ENCODE measurements at regions not wholly inside any gene's neighbourhood (a gene's known extent, or its start where the extent isn't known, plus 50 kb on each side); places are given as distances from the start of the nearest gene placed in this dataset.

GRCh38 chr6:140226637-140227036, 852.2 kb upstream of the CITED2 start:
- Histone ChIP-seq H3K4me1 (no peaks in the 10 kb centered on the region), H3K9me3 (peaks cover 0 to under 1% (median 0%) of the 10 kb centered on the region in 3 donors), H3K36me3 (no peaks in the 10 kb centered on the region), H3K27me3 (no peaks in the 10 kb centered on the region), H3K27ac (no peak overlapping the region), H3K4me3 (no peak overlapping the region)
- TF ChIP-seq EP300 (IDR thresholded peaks at IDR 0.05) (no peak), POLR2A (IDR thresholded peaks at IDR 0.05) (no peak), POLR2AphosphoS5 (IDR thresholded peaks at IDR 0.05) (no peak), CTCF (IDR thresholded peaks at IDR 0.05) (no peak)
- ATAC-seq = no peak

GRCh38 chr6:140225701-140226436, 851.4 kb upstream of the CITED2 start:
- no peak overlapping the region for H3K27ac ChIP-seq
- H3K4me1 ChIP-seq = no peaks in the 10 kb centered on the region
- WGBS, 2 donors (ENCODE audit: low coverage in 1 of 2) = 75 to 93% methylated on average over 2 of the region's 2 CpGs
- no peak overlapping the region for H3K4me3 ChIP-seq
- TF ChIP-seq CTCF (IDR thresholded peaks at IDR 0.05) (no peak), EP300 (IDR thresholded peaks at IDR 0.05) (no peak), POLR2AphosphoS5 (IDR thresholded peaks at IDR 0.05) (no peak), POLR2A (IDR thresholded peaks at IDR 0.05) (no peak)
- no peak for ATAC-seq
- H3K27me3 ChIP-seq = no peaks in the 10 kb centered on the region
- no peaks in the 10 kb centered on the region for H3K9me3 ChIP-seq
- no peaks in the 10 kb centered on the region for H3K36me3 ChIP-seq

- Histone ChIP-seq H3K27ac (no peak overlapping the region), H3K4me3 (no peak overlapping the region), H3K9me3 (peaks cover 0 to 29% (median 0%) of the 10 kb centered on the region in 3 donors), H3K4me1 (no peaks in the 10 kb centered on the region), H3K27me3 (no peaks in the 10 kb centered on the region), H3K36me3 (no peaks in the 10 kb centered on the region)
- TF ChIP-seq EP300 (IDR thresholded peaks at IDR 0.05) = no peak
- no peak for TF ChIP-seq CTCF (IDR thresholded peaks at IDR 0.05)
- no peak for TF ChIP-seq POLR2AphosphoS5 (IDR thresholded peaks at IDR 0.05)
- no peak for TF ChIP-seq POLR2A (IDR thresholded peaks at IDR 0.05)
- ATAC-seq = no peak
Observed at GRCh38 chr6:140217283-140217682, 842.8 kb upstream of the CITED2 start.

GRCh38 chr6:140209775-140210174, 835.3 kb upstream of the CITED2 start:
- Histone ChIP-seq H3K4me3 (no peak overlapping the region), H3K36me3 (no peaks in the 10 kb centered on the region), H3K4me1 (peaks cover 0 to 13% (median 2%) of the 10 kb centered on the region in 3 donors), H3K9me3 (peaks cover 0 to 3% (median 0%) of the 10 kb centered on the region in 3 donors), H3K27me3 (no peaks in the 10 kb centered on the region), H3K27ac (no peak overlapping the region)
- 50 to 67% methylated on average over 1 of the region's 1 CpG for WGBS, 2 donors (ENCODE audit: low coverage in 1 of 2)
- no peak for ATAC-seq
- TF ChIP-seq CTCF (IDR thresholded peaks at IDR 0.05) (no peak), POLR2AphosphoS5 (IDR thresholded peaks at IDR 0.05) (no peak), POLR2A (IDR thresholded peaks at IDR 0.05) (no peak), EP300 (IDR thresholded peaks at IDR 0.05) (no peak)

GRCh38 chr6:140208286-140208685, 833.8 kb upstream of the CITED2 start:
- Histone ChIP-seq H3K9me3 (peaks cover 0 to 3% (median 0%) of the 10 kb centered on the region in 3 donors), H3K27me3 (no peaks in the 10 kb centered on the region), H3K4me1 (peaks cover 4 to 28% (median 7%) of the 10 kb centered on the region in 3 donors), H3K27ac (no peak overlapping the region), H3K4me3 (no peak overlapping the region), H3K36me3 (no peaks in the 10 kb centered on the region)
- WGBS, 2 donors (ENCODE audit: low coverage in 1 of 2) = 27 to 34% methylated on average over 5 of the region's 5 CpGs
- no peak for ATAC-seq
- TF ChIP-seq POLR2A (IDR thresholded peaks at IDR 0.05) (no peak), EP300 (IDR thresholded peaks at IDR 0.05) (no peak), POLR2AphosphoS5 (IDR thresholded peaks at IDR 0.05) (no peak), CTCF (IDR thresholded peaks at IDR 0.05) (no peak)
